OCI-LY7 (cell line): ENCODE measurements at regions not wholly inside any gene's neighbourhood (a gene's known extent, or its start where the extent isn't known, plus 50 kb on each side); places are given as distances from the start of the nearest gene placed in this dataset.

ENCODE experiments used
- EZH2phosphoT487 ChIP-seq: fragments of 200-600 bp; sonication (generic); IDR thresholded peaks from 2 replicates; pipeline ENCODE4 v1.6.1; 2018; ENCODE audit warnings: low read depth, borderline replicate concordance, mild to moderate bottlenecking, mixed run types, antibody characterized with exemption, low read length, moderate library complexity, mixed read lengths
- TF ChIP-seq, protein P1 (sequence below): fragments of 200-600 bp; sonication (generic); conservative IDR thresholded peaks from 2 replicates; pipeline ENCODE4 v1.5.1; 2014; ENCODE audit warnings: mild to moderate bottlenecking, antibody characterized with exemption, low read length, moderate library complexity, mixed read lengths

DNA sequence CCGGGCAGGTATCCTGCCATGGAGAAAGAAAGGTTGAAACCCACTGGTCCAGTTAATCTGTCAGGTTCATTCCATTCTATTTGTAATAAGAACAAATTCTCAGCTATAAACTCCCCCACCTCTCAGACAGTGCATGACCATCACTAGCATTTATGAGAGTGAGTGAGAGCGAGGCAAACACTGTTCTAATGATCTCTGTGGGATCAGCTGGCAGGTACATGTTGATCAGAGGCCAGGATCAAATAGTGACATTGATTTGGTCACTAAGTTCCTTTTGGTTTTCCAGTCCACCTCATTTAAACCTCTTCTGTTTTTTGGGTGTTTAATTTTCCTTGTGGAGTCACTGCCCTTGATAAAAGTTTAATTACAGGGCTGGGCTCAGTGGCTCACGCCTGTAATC lies 423.1 kb upstream of the CHST9 start:
- TF ChIP-seq, protein P1, sequence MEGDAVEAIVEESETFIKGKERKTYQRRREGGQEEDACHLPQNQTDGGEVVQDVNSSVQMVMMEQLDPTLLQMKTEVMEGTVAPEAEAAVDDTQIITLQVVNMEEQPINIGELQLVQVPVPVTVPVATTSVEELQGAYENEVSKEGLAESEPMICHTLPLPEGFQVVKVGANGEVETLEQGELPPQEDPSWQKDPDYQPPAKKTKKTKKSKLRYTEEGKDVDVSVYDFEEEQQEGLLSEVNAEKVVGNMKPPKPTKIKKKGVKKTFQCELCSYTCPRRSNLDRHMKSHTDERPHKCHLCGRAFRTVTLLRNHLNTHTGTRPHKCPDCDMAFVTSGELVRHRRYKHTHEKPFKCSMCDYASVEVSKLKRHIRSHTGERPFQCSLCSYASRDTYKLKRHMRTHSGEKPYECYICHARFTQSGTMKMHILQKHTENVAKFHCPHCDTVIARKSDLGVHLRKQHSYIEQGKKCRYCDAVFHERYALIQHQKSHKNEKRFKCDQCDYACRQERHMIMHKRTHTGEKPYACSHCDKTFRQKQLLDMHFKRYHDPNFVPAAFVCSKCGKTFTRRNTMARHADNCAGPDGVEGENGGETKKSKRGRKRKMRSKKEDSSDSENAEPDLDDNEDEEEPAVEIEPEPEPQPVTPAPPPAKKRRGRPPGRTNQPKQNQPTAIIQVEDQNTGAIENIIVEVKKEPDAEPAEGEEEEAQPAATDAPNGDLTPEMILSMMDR = no peak
- no peak for TF ChIP-seq EZH2phosphoT487
